Thymus (tissue), 11 donors: ENCODE measurements at regions not wholly inside any gene's neighbourhood (a gene's known extent, or its start where the extent isn't known, plus 50 kb on each side); places are given as distances from the start of the nearest gene placed in this dataset.

ENCODE experiments used
- DNase-seq, 9 donors: peaks; one replicate each; pipeline ENCODE4 v3.0.0-alpha.2; 2013; ENCODE audit warnings: low spot score in 9 of 9, low read depth in 6 of 9, missing footprints in 1 of 9
- H3K27ac ChIP-seq, 2 donors: one replicate each; pipeline ENCODE4 v1.5.1; 2013; ENCODE audit warnings: control low read depth in 1 of 2, low read depth in 1 of 2, low read length in 1 of 2, mild to moderate bottlenecking in 1 of 2, moderate library complexity in 1 of 2
- H3K27me3 ChIP-seq, 2 donors: one replicate each; pipeline ENCODE4 v1.5.1; 2013; ENCODE audit warnings: low read length in 1 of 2; ENCODE audit not compliant: control insufficient read depth in 2 of 2, insufficient read depth in 1 of 2
- H3K36me3 ChIP-seq, 2 donors: one replicate each; pipeline ENCODE4 v1.5.1; 2013; ENCODE audit warnings: low read length in 1 of 2, mild to moderate bottlenecking in 1 of 2, moderate library complexity in 1 of 2; ENCODE audit not compliant: control insufficient read depth in 2 of 2, insufficient read depth in 2 of 2
- H3K4me1 ChIP-seq, 2 donors: one replicate each; pipeline ENCODE4 v1.5.1; 2013; ENCODE audit warnings: low read length in 2 of 2; ENCODE audit not compliant: control insufficient read depth in 2 of 2, insufficient read depth in 2 of 2
- H3K4me3 ChIP-seq, 2 donors: one replicate each; pipeline ENCODE4 v1.5.1; 2013; ENCODE audit warnings: low read length in 2 of 2, control low read depth in 1 of 2, mild to moderate bottlenecking in 1 of 2
- H3K9me3 ChIP-seq, 2 donors: one replicate each; pipeline ENCODE4 v1.5.1; 2013; ENCODE audit warnings: low read length in 1 of 2, mild to moderate bottlenecking in 1 of 2; ENCODE audit not compliant: control insufficient read depth in 2 of 2, insufficient read depth in 1 of 2
- WGBS: extraction: QIAGEN DNeasy Blood & Tissue Kit; methylation state at CpG from one replicate; pipeline ENCODE4 v1.1.7; 2013; 5-methylcytosine and 5-hydroxymethylcytosine counted together
- donor health status: healthy.

DNA sequence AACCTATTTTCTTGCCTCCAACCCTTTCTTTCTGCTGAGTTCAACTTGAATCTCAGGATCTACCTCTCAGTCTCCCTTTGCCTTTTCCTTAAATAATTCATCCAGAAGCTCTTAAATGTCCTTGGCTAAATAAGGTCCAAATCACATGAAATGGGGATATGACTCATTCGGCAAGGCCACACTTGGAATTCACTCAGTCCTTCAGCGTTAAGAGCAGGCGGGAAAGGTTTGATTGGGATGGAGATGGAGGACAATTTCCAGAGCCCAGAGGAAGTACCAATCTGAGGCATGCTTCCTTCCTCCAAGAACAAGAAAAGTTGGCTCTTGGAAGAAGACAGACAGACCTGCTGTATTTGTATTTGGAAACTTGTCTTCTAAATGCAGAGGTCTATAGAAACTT, 128.5 kb downstream of the PROX1 start:
- H3K27me3 ChIP-seq, result no peaks in the 10 kb centered on the region
- peaks cover 0 to 4% of the 10 kb centered on the region in 2 donors for H3K9me3 ChIP-seq
- no peaks in the 10 kb centered on the region for H3K4me1 ChIP-seq
- H3K27ac ChIP-seq, result no peak overlapping the region
- no peak overlapping the region for H3K4me3 ChIP-seq
- no peaks in the 10 kb centered on the region for H3K36me3 ChIP-seq
- DNase-seq, result no peak
- WGBS, result 90% methylated on average over 3 of the region's 3 CpGs

DNA sequence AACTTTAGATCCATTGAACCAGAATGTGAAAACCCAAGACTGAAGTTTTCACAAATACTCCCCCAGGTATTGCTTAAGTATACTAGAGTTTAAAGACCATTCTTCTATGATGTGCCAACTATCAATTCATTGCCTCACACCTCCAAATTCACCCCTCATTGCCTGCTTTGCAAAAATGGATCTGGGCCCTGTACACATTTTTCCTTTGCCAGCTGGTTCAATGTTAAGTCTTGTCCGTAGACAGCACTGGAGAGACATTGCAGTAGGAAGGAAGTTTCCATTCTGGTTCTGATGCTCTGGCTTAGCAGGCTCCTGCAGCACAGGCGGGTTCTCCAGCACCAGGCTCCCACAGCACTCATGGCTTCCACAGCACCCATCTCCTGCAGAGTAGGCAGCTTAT, 130.0 kb downstream of the PROX1 start:
- DNase-seq, result no peak
- Histone ChIP-seq H3K27me3 (no peaks in the 10 kb centered on the region), H3K9me3 (peaks cover 0 to 4% of the 10 kb centered on the region in 2 donors), H3K4me1 (no peaks in the 10 kb centered on the region), H3K4me3 (no peak overlapping the region), H3K27ac (no peak overlapping the region), H3K36me3 (no peaks in the 10 kb centered on the region)
- 94% methylated on average over 2 of the region's 2 CpGs for WGBS

- no peaks in the 10 kb centered on the region for H3K4me1 ChIP-seq
- H3K9me3 ChIP-seq, result peaks cover 0 to 4% of the 10 kb centered on the region in 2 donors
- H3K27me3 ChIP-seq, result peaks cover 0 to 2% of the 10 kb centered on the region in 2 donors
- no peak overlapping the region for H3K4me3 ChIP-seq
- H3K27ac ChIP-seq, result no peak overlapping the region
- DNase-seq, result no peak
- 86% methylated on average over 4 of the region's 4 CpGs for WGBS
- H3K36me3 ChIP-seq, result no peaks in the 10 kb centered on the region
Observed at GRCh38 chr1:214120191-214120590, 132.4 kb downstream of the PROX1 start.

DNA sequence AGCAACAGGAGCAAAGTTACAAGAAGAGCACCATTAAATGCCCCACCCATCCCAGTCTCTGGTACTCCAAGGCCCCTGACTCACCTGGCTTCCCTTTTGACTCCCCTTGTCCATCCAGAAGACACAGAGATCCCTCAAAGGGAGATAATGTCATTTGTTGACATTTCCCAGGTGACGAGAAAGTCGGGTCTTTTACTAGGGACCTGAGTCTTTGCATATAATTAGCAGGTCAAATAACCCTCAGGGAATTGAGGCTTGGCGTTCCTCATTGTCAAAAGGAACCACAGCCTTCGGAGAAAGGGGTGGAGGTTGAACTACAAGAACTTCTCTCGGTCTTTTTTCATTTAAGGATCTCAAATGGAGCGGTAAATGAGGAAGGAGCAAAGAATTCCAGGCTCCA, 133.2 kb downstream of the PROX1 start:
- H3K36me3 ChIP-seq, result no peaks in the 10 kb centered on the region
- peaks cover 0 to 4% of the 10 kb centered on the region in 2 donors for H3K9me3 ChIP-seq
- H3K27ac ChIP-seq, result no peak overlapping the region
- no peak for DNase-seq
- no peak overlapping the region for H3K4me3 ChIP-seq
- H3K27me3 ChIP-seq, result peaks cover 0 to 2% of the 10 kb centered on the region in 2 donors
- WGBS, result 77% methylated on average over 6 of the region's 6 CpGs
- H3K4me1 ChIP-seq, result no peaks in the 10 kb centered on the region

DNA sequence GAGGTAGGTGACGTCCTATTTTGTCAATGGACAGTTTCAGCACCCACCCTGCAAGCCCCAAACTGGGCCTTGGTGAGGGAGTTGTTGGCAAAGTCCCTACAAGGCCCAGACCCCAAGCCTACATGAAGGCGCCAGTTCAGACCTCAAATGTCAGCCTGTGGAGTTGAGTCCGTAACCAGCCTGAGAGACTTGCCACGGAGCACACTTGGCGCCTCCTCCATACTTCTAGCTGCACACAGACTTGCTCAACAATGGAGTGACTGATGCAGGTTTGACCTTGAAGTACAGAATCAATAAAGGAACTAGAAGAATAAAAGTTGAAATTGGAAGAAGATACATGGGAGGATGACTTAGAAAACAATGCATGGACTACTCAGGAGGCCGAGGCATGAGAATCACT, 134.3 kb downstream of the PROX1 start:
- 94% methylated on average over 6 of the region's 6 CpGs for WGBS
- Histone ChIP-seq H3K27me3 (peaks cover 0 to 2% of the 10 kb centered on the region in 2 donors), H3K36me3 (no peaks in the 10 kb centered on the region), H3K27ac (no peak overlapping the region), H3K4me1 (no peaks in the 10 kb centered on the region), H3K9me3 (peaks cover 0 to 4% of the 10 kb centered on the region in 2 donors), H3K4me3 (no peak overlapping the region)
- DNase-seq, result no peak

- Histone ChIP-seq H3K4me1 (no peaks in the 10 kb centered on the region), H3K27ac (no peak overlapping the region), H3K4me3 (no peak overlapping the region), H3K27me3 (peaks cover 0 to 2% of the 10 kb centered on the region in 2 donors), H3K36me3 (no peaks in the 10 kb centered on the region), H3K9me3 (no peaks in the 10 kb centered on the region)
- peak in 7 of 9 donors; percentile 2 to 52 (median 5) for DNase-seq
- WGBS, result 22% methylated on average over 7 of the region's 7 CpGs
Observed at GRCh38 chr1:214123061-214123784, 135.4 kb downstream of the PROX1 start.

DNA sequence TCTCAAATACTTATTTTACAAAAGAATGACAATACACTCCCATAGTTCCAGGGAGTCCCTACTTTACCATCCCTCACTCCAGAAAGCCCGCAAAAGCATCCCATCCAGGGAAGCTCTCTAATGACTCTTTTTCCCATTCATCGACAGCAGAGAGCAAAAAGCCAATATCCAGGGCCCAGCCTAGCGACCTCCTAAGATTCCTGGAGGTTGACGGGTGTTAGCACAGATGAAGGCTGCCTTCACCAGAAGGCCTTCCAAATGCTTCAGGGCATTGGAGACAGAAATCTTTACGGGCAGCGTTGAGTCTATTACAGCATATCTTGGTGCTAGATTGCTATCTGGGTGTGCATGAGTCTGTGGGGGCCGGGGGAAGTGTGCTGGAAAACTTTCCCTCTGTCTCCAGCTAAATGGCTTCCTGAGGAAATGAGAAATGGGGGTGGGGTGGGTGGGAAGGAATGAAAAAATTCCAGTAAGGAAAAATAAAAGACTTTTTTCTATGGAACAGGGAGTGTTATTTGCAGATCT, 136.6 kb downstream of the PROX1 start:
- no peak for DNase-seq
- H3K27me3 ChIP-seq, result peaks cover 0 to 2% of the 10 kb centered on the region in 2 donors
- no peak overlapping the region for H3K4me3 ChIP-seq
- H3K27ac ChIP-seq, result no peak overlapping the region
- no peaks in the 10 kb centered on the region for H3K4me1 ChIP-seq
- no peaks in the 10 kb centered on the region for H3K36me3 ChIP-seq
- 67% methylated on average over 7 of the region's 7 CpGs for WGBS
- no peaks in the 10 kb centered on the region for H3K9me3 ChIP-seq

- no peak for DNase-seq
- peaks cover 0 to 2% of the 10 kb centered on the region in 2 donors for H3K27me3 ChIP-seq
- no peak overlapping the region for H3K4me3 ChIP-seq
- no peaks in the 10 kb centered on the region for H3K9me3 ChIP-seq
- WGBS, result 15% methylated on average over 4 of the region's 4 CpGs
- H3K27ac ChIP-seq, result no peak overlapping the region
- H3K4me1 ChIP-seq, result no peaks in the 10 kb centered on the region
- H3K36me3 ChIP-seq, result no peaks in the 10 kb centered on the region
Observed at GRCh38 chr1:214124915-214125314, 137.1 kb downstream of the PROX1 start.

DNA sequence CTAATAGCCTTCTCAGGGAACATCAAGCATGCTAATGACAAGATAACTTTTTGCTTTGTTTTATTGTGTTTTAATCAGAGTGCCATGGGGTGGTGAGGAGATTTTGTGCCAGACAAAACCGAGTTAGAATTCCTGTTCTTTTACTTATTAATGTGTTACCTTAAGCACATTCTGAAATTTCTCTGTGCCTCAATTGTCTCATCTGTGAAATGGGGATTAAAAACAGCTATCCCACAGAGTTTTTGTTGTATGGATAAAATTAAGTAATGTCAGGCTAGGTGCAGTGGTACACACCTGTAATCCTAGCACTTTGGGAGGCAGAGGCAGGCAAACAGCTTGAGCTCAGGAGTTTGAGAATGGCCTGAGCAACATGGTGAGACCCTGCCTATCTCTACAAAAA, 138.0 kb downstream of the PROX1 start:
- no peak for DNase-seq
- Histone ChIP-seq H3K4me1 (no peaks in the 10 kb centered on the region), H3K9me3 (no peaks in the 10 kb centered on the region), H3K27ac (no peak overlapping the region), H3K36me3 (no peaks in the 10 kb centered on the region), H3K27me3 (peaks cover 0 to 2% of the 10 kb centered on the region in 2 donors), H3K4me3 (no peak overlapping the region)
- WGBS, result 90% methylated on average over 1 of the region's 1 CpG
